Cardiac muscle cell (in vitro differentiated cells and primary cell): ENCODE measurements at regions not wholly inside any gene's neighbourhood (a gene's known extent, or its start where the extent isn't known, plus 50 kb on each side); places are given as distances from the start of the nearest gene placed in this dataset.

Experiments
- DNase-seq, 2 donors: peaks; one replicate each; pipeline versions ENCODE4 v3.0.0 to v3.0.0-alpha.2; 2010 to 2017; ENCODE audit warnings: low read depth in 1 of 2, low spot score in 1 of 2
- H3K27ac ChIP-seq: fragments of 200-600 bp; sonication (generic); 2 replicates; pipeline ENCODE4 v1.5.1; 2016
- H3K27me3 ChIP-seq: fragments of 200-600 bp; sonication (generic); 2 replicates; pipeline ENCODE4 v1.6.0; 2016; ENCODE audit warnings: control low read depth
- H3K36me3 ChIP-seq: fragments of 200-600 bp; sonication (generic); 2 replicates; pipeline ENCODE4 v1.5.1; 2016; ENCODE audit warnings: control low read depth
- H3K4me1 ChIP-seq: fragments of 200-600 bp; sonication (generic); 2 replicates; pipeline ENCODE4 v1.8.1; 2017; ENCODE audit warnings: low read depth, mild to moderate bottlenecking, mixed run types
- H3K4me3 ChIP-seq: fragments of 200-600 bp; sonication (generic); 2 replicates; pipeline ENCODE4 v1.5.1; 2016; ENCODE audit warnings: mild to moderate bottlenecking
- H3K9me3 ChIP-seq: fragments of 200-600 bp; sonication (generic); 2 replicates; pipeline ENCODE4 v1.5.1; 2017; ENCODE audit warnings: low read depth, mild to moderate bottlenecking, control low read depth
- TF ChIP-seq, protein P1 (sequence below): IDR thresholded peaks from 2 replicates; pipeline ENCODE4 v1.5.1; 2012; ENCODE audit warnings: low read depth, mild to moderate bottlenecking, low read length

- Histone ChIP-seq H3K4me1 (peaks cover 5% of the 10 kb centered on the region), H3K4me3 (no peak overlapping the region), H3K9me3 (no peaks in the 10 kb centered on the region), H3K36me3 (no peaks in the 10 kb centered on the region), H3K27ac (no peak overlapping the region), H3K27me3 (no peaks in the 10 kb centered on the region)
- no peak for DNase-seq
- TF ChIP-seq, protein P1, sequence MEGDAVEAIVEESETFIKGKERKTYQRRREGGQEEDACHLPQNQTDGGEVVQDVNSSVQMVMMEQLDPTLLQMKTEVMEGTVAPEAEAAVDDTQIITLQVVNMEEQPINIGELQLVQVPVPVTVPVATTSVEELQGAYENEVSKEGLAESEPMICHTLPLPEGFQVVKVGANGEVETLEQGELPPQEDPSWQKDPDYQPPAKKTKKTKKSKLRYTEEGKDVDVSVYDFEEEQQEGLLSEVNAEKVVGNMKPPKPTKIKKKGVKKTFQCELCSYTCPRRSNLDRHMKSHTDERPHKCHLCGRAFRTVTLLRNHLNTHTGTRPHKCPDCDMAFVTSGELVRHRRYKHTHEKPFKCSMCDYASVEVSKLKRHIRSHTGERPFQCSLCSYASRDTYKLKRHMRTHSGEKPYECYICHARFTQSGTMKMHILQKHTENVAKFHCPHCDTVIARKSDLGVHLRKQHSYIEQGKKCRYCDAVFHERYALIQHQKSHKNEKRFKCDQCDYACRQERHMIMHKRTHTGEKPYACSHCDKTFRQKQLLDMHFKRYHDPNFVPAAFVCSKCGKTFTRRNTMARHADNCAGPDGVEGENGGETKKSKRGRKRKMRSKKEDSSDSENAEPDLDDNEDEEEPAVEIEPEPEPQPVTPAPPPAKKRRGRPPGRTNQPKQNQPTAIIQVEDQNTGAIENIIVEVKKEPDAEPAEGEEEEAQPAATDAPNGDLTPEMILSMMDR, result no peak
Measured at GRCh38 chrX:42087960-42088359, 164.6 kb upstream of the CASK start.

DNA sequence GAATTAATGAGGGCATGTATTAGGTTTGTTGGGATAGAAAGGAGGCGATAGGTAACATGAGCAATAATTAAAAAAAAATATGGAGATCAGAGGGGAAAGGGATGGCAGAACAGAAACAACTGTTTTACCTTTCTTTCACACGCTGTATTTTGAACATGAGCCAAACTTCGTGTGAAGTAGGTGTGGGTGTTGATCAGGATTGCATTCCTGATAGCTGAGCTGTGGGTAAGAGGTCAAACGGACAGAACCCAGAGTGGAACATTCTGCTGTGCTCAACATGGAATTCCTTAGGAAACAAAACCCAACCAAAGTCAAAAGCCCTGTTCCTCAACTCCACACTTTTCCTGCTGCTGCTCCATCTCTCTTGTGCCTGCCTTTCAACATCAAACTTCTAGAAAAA, 162.5 kb upstream of the CASK start:
- DNase-seq, result no peak

DNA sequence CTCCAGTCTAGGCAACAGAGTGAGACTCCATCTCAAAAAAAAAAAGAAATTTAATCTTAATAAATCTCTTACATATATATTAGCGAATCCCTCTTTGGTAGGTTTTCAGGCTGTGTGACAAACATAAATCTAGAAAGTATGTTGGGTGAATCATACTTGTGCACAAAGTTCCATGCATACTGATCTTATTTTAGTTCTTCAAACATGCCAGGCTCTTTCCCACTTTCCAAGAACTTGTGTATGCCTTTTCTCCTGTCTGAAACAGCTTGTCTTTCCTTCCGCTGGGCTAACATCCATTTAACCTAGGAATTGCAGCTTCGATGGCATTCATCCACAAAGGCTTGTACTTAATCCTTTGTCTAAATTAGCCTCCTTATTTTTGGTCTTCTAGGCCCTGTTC, 156.6 kb upstream of the CASK start:
- no peaks in the 10 kb centered on the region for H3K36me3 ChIP-seq
- TF ChIP-seq, protein P1, result no peak

More for the DNA sequence above, 162.5 kb upstream of the CASK start:
- no peaks in the 10 kb centered on the region for H3K9me3 ChIP-seq
- no peak overlapping the region for H3K27ac ChIP-seq
- TF ChIP-seq, protein P1, result no peak
- H3K4me3 ChIP-seq, result no peak overlapping the region
- peaks cover 5% of the 10 kb centered on the region for H3K4me1 ChIP-seq
- H3K36me3 ChIP-seq, result no peaks in the 10 kb centered on the region
- H3K27me3 ChIP-seq, result no peaks in the 10 kb centered on the region

GRCh38 chrX:42077675-42078074, 154.3 kb upstream of the CASK start:
- Histone ChIP-seq H3K4me1 (no peaks in the 10 kb centered on the region), H3K4me3 (no peak overlapping the region), H3K27ac (no peak overlapping the region), H3K27me3 (no peaks in the 10 kb centered on the region), H3K9me3 (no peaks in the 10 kb centered on the region), H3K36me3 (no peaks in the 10 kb centered on the region)
- DNase-seq, result no peak
- TF ChIP-seq, protein P1, result no peak

More for the DNA sequence above, 156.6 kb upstream of the CASK start:
- no peaks in the 10 kb centered on the region for H3K27me3 ChIP-seq
- no peak overlapping the region for H3K4me3 ChIP-seq
- no peak for DNase-seq
- no peaks in the 10 kb centered on the region for H3K4me1 ChIP-seq
- no peak overlapping the region for H3K27ac ChIP-seq
- no peaks in the 10 kb centered on the region for H3K9me3 ChIP-seq

DNA sequence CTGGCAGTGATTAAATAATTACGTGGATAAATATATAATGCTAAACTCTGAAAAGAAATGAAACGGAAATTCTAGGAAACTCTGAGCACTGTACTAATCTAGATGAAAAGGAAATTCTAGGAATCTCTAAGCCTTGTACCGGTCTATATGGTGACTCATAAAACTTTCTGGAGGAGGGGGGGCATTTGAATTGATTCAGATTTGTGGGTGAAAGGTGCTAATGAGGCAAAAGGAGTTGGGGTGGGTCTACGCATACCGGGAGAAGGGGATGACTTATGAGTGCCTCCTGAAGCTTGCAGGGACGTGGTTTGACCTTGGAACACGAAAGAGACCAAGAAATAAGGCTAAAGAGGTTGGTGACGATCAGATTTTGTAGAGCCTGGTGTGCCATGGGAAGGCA, 151.7 kb upstream of the CASK start:
- H3K9me3 ChIP-seq, result no peaks in the 10 kb centered on the region
- TF ChIP-seq, protein P1, result no peak
- H3K36me3 ChIP-seq, result no peaks in the 10 kb centered on the region
- H3K4me3 ChIP-seq, result no peak overlapping the region
- no peak for DNase-seq
- no peaks in the 10 kb centered on the region for H3K27me3 ChIP-seq
- no peaks in the 10 kb centered on the region for H3K4me1 ChIP-seq
- no peak overlapping the region for H3K27ac ChIP-seq

DNA sequence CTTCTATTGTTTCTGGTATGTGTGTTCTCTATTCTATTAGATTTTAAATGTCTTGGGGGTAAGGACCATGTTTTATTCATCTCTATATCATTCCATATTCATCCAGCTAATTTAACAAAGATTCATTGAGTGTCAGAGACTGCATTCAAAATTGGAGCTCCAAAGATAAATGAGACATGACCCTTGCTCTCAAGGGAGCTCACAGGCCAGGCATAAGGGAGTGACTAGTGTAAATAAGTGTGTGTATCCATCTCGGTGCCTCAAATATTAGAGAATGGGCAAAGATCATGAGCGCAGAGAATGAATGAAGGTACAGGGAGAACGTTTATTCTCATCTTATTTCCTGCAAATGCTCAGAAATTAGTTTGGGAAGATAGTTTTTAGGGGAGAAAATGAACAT, 150.1 kb upstream of the CASK start:
- DNase-seq, result no peak
- TF ChIP-seq, protein P1, result no peak

More for the DNA sequence above, 150.1 kb upstream of the CASK start:
- Histone ChIP-seq H3K36me3 (no peaks in the 10 kb centered on the region), H3K9me3 (no peaks in the 10 kb centered on the region), H3K4me1 (no peaks in the 10 kb centered on the region), H3K4me3 (no peak overlapping the region), H3K27ac (no peak overlapping the region), H3K27me3 (no peaks in the 10 kb centered on the region)
